GM23338 (cell line): ENCODE measurements at regions not wholly inside any gene's neighbourhood (a gene's known extent, or its start where the extent isn't known, plus 50 kb on each side); places are given as distances from the start of the nearest gene placed in this dataset.

Experiments
- CREB1 ChIP-seq: fragments of 250-450 bp; sonication (Bioruptor Pico); IDR thresholded peaks from 2 replicates; pipeline ENCODE4 v1.5.0; 2020; ENCODE audit warnings: low read depth, mild to moderate bottlenecking, moderate library complexity
- ETS1 ChIP-seq: IDR thresholded peaks from 2 replicates; pipeline ENCODE4 v1.6.1; 2016; ENCODE audit warnings: antibody characterized with exemption
- EZH2 ChIP-seq: fragments of 200-600 bp; sonication (generic); IDR thresholded peaks from one replicate; pipeline ENCODE4 v1.8.0; 2017; ENCODE audit warnings: antibody characterized with exemption, mild to moderate bottlenecking, low read depth; ENCODE audit not compliant: unreplicated experiment
- EZH2phosphoT487 ChIP-seq: fragments of 200-600 bp; sonication (generic); IDR thresholded peaks from one replicate; pipeline ENCODE4 v1.8.1; 2018; ENCODE audit warnings: antibody characterized with exemption; ENCODE audit not compliant: unreplicated experiment
- JUNB ChIP-seq: IDR thresholded peaks from one replicate; pipeline ENCODE4 v1.6.1; 2016; ENCODE audit warnings: antibody characterized with exemption; ENCODE audit not compliant: unreplicated experiment
- NANOG ChIP-seq: IDR thresholded peaks from 2 replicates; pipeline ENCODE4 v1.6.1; 2016; ENCODE audit warnings: antibody characterized with exemption, borderline replicate concordance
- POLR2AphosphoS5 ChIP-seq: IDR thresholded peaks from 2 replicates; pipeline ENCODE4 v1.6.1; 2016; ENCODE audit warnings: antibody characterized with exemption, low read depth
- STAT1 ChIP-seq: IDR thresholded peaks from one replicate; pipeline ENCODE4 v1.6.1; 2016; ENCODE audit warnings: antibody characterized with exemption; ENCODE audit not compliant: unreplicated experiment
- ZNF114 ChIP-seq: fragments of 250-450 bp; sonication (Bioruptor Pico); IDR thresholded peaks from 2 replicates; pipeline ENCODE4 v1.5.0; 2020; ENCODE audit warnings: mild to moderate bottlenecking, moderate library complexity
- TF ChIP-seq, protein P1 (sequence below), 2 experiments: fragments of 200-600 bp in 1 of 2; sonication (generic) in 1 of 2; conservative IDR thresholded peaks; 2 replicates each; pipeline versions ENCODE4 v1.5.1 to v1.6.1; 2016 to 2017; ENCODE audit warnings: antibody characterized with exemption in 2 of 2, low read depth in 2 of 2, mild to moderate bottlenecking in 2 of 2, moderate library complexity in 1 of 2
- TF ChIP-seq, protein P2 (sequence below): IDR thresholded peaks from one replicate; pipeline ENCODE4 v1.6.1; 2018; ENCODE audit warnings: antibody characterized with exemption; ENCODE audit not compliant: unreplicated experiment
- TF ChIP-seq, protein P3 (sequence below): fragments of 250-450 bp; sonication (Bioruptor Pico); IDR thresholded peaks from 2 replicates; pipeline ENCODE4 v1.5.0; 2020; ENCODE audit warnings: mild to moderate bottlenecking, moderate library complexity

DNA sequence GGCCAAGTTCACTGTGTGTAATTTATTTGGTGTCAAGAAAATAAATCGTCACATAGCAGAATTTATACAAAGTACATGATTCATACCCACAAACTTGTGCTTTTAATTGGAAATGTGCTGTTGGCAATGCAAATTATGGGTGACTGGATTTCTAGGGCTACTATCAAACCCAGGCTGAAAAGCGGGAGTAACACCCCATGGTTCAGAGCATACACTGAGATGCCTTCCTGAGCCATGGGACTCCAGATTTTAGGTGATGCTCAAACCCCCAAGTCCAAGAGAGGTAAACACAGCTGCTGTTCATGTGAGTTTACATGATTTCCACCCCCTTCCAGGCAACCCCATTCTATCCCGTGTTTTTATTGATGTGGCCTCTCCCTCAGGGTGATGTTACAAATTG is 565.9 kb upstream of the ID2 start:
- TF ChIP-seq, protein P1, sequence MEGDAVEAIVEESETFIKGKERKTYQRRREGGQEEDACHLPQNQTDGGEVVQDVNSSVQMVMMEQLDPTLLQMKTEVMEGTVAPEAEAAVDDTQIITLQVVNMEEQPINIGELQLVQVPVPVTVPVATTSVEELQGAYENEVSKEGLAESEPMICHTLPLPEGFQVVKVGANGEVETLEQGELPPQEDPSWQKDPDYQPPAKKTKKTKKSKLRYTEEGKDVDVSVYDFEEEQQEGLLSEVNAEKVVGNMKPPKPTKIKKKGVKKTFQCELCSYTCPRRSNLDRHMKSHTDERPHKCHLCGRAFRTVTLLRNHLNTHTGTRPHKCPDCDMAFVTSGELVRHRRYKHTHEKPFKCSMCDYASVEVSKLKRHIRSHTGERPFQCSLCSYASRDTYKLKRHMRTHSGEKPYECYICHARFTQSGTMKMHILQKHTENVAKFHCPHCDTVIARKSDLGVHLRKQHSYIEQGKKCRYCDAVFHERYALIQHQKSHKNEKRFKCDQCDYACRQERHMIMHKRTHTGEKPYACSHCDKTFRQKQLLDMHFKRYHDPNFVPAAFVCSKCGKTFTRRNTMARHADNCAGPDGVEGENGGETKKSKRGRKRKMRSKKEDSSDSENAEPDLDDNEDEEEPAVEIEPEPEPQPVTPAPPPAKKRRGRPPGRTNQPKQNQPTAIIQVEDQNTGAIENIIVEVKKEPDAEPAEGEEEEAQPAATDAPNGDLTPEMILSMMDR (conservative IDR thresholded peaks at IDR 0.05; ENCODE audit: low read depth in 2 of 2) = no peak
- TF ChIP-seq EZH2 (no peak), EZH2phosphoT487 (no peak), POLR2AphosphoS5 (no peak), ZNF114 (CRISPR knock-in tag) (no peak), CREB1 (CRISPR knock-in tag) (no peak), STAT1 (no peak), NANOG (no peak), JUNB (no peak), ETS1 (no peak)
- TF ChIP-seq, protein P2, sequence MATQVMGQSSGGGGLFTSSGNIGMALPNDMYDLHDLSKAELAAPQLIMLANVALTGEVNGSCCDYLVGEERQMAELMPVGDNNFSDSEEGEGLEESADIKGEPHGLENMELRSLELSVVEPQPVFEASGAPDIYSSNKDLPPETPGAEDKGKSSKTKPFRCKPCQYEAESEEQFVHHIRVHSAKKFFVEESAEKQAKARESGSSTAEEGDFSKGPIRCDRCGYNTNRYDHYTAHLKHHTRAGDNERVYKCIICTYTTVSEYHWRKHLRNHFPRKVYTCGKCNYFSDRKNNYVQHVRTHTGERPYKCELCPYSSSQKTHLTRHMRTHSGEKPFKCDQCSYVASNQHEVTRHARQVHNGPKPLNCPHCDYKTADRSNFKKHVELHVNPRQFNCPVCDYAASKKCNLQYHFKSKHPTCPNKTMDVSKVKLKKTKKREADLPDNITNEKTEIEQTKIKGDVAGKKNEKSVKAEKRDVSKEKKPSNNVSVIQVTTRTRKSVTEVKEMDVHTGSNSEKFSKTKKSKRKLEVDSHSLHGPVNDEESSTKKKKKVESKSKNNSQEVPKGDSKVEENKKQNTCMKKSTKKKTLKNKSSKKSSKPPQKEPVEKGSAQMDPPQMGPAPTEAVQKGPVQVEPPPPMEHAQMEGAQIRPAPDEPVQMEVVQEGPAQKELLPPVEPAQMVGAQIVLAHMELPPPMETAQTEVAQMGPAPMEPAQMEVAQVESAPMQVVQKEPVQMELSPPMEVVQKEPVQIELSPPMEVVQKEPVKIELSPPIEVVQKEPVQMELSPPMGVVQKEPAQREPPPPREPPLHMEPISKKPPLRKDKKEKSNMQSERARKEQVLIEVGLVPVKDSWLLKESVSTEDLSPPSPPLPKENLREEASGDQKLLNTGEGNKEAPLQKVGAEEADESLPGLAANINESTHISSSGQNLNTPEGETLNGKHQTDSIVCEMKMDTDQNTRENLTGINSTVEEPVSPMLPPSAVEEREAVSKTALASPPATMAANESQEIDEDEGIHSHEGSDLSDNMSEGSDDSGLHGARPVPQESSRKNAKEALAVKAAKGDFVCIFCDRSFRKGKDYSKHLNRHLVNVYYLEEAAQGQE = no peak
- TF ChIP-seq, protein P3, sequence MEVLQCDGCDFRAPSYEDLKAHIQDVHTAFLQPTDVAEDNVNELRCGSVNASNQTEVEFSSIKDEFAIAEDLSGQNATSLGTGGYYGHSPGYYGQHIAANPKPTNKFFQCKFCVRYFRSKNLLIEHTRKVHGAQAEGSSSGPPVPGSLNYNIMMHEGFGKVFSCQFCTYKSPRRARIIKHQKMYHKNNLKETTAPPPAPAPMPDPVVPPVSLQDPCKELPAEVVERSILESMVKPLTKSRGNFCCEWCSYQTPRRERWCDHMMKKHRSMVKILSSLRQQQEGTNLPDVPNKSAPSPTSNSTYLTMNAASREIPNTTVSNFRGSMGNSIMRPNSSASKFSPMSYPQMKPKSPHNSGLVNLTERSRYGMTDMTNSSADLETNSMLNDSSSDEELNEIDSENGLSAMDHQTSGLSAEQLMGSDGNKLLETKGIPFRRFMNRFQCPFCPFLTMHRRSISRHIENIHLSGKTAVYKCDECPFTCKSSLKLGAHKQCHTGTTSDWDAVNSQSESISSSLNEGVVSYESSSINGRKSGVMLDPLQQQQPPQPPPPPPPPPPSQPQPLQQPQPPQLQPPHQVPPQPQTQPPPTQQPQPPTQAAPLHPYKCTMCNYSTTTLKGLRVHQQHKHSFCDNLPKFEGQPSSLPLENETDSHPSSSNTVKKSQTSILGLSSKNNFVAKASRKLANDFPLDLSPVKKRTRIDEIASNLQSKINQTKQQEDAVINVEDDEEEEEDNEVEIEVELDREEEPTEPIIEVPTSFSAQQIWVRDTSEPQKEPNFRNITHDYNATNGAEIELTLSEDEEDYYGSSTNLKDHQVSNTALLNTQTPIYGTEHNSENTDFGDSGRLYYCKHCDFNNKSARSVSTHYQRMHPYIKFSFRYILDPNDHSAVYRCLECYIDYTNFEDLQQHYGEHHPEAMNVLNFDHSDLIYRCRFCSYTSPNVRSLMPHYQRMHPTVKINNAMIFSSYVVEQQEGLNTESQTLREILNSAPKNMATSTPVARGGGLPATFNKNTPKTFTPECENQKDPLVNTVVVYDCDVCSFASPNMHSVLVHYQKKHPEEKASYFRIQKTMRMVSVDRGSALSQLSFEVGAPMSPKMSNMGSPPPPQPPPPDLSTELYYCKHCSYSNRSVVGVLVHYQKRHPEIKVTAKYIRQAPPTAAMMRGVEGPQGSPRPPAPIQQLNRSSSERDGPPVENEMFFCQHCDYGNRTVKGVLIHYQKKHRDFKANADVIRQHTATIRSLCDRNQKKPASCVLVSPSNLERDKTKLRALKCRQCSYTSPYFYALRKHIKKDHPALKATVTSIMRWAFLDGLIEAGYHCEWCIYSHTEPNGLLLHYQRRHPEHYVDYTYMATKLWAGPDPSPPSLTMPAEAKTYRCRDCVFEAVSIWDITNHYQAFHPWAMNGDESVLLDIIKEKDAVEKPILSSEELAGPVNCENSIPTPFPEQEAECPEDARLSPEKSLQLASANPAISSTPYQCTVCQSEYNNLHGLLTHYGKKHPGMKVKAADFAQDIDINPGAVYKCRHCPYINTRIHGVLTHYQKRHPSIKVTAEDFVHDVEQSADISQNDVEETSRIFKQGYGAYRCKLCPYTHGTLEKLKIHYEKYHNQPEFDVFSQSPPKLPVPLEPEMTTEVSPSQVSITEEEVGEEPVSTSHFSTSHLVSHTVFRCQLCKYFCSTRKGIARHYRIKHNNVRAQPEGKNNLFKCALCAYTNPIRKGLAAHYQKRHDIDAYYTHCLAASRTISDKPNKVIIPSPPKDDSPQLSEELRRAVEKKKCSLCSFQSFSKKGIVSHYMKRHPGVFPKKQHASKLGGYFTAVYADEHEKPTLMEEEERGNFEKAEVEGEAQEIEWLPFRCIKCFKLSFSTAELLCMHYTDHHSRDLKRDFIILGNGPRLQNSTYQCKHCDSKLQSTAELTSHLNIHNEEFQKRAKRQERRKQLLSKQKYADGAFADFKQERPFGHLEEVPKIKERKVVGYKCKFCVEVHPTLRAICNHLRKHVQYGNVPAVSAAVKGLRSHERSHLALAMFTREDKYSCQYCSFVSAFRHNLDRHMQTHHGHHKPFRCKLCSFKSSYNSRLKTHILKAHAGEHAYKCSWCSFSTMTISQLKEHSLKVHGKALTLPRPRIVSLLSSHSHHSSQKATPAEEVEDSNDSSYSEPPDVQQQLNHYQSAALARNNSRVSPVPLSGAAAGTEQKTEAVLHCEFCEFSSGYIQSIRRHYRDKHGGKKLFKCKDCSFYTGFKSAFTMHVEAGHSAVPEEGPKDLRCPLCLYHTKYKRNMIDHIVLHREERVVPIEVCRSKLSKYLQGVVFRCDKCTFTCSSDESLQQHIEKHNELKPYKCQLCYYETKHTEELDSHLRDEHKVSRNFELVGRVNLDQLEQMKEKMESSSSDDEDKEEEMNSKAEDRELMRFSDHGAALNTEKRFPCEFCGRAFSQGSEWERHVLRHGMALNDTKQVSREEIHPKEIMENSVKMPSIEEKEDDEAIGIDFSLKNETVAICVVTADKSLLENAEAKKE (CRISPR knock-in tag) = no peak
